GM20000 (cell line): ENCODE measurements at regions not wholly inside any gene's neighbourhood (a gene's known extent, or its start where the extent isn't known, plus 50 kb on each side); places are given as distances from the start of the nearest gene placed in this dataset.

Experiments
- DNase-seq: peaks from one replicate; pipeline ENCODE4 v3.0.0; 2012; ENCODE audit warnings: low spot score
- CTCF ChIP-seq: IDR thresholded peaks from 2 replicates; pipeline ENCODE4 v1.5.1; 2012; ENCODE audit warnings: mild to moderate bottlenecking, control low read depth; ENCODE audit errors: extremely low read depth, missing control alignments

- no peak for DNase-seq
- TF ChIP-seq CTCF = no peak
Observed at GRCh38 chr5:14977058-14977685, 105.6 kb upstream of the ANKH start.

GRCh38 chr5:14976486-14976885 is 104.9 kb upstream of the ANKH start:
- TF ChIP-seq CTCF = no peak
- no peak for DNase-seq

GRCh38 chr5:14971873-14972272 is 100.3 kb upstream of the ANKH start:
- no peak for DNase-seq
- no peak for TF ChIP-seq CTCF

- no peak for DNase-seq
- TF ChIP-seq CTCF = no peak
Observed at GRCh38 chr5:14968796-14969195, 97.2 kb upstream of the ANKH start.

GRCh38 chr5:14967166-14967565 is 95.6 kb upstream of the ANKH start:
- DNase-seq = no peak
- no peak for TF ChIP-seq CTCF

GRCh38 chr5:14965815-14966214 is 94.2 kb upstream of the ANKH start:
- no peak for TF ChIP-seq CTCF

GRCh38 chr5:14962604-14963003 is 91.0 kb upstream of the ANKH start:
- no peak for TF ChIP-seq CTCF
- DNase-seq = no peak

More at GRCh38 chr5:14965815-14966214, 94.2 kb upstream of the ANKH start:
- no peak for DNase-seq
